ENCODE measurements at regions not wholly inside any gene's neighbourhood (a gene's known extent, or its start where the extent isn't known, plus 50 kb on each side); places are given as distances from the start of the nearest gene placed in this dataset.

DNA sequence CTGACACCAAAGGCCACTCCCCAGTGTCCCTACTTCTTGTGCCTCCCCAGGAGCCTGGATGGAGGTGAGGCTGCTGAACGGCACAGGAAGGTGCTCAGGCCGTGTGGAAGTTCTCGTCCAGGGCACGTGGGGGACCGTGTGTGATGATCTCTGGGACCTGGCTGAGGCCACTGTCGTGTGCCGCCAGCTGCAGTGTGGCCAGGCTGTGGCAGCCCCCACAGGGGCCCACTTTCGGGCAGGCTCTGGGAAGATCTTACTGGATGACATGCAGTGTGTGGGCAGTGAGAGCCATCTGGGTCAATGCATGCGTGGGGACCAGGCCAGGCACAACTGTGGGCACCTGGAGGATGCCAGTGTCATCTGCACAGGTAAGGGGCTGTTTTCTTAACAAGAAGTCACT lies 57.0 kb upstream of the C10orf120 start:
- POLR2A ChIA-PET = no interaction called here
- H3K9me3 ChIP-seq (ENCODE audit: low read length) = no peaks in the 10 kb centered on the region
- H3K27me3 Mint-ChIP-seq = peaks cover 5 to 12% of the 10 kb centered on the region in 2 donors
- no peaks in the 10 kb centered on the region for H3K36me3 Mint-ChIP-seq
- no peak overlapping the region for H3K27ac ChIP-seq (ENCODE audit: low read depth, low read length)
- H3K27ac Mint-ChIP-seq = no peak overlapping the region
- H3K27me3 ChIP-seq (ENCODE audit: insufficient read depth, low read length, poor library complexity, severe bottlenecking) = no peaks in the 10 kb centered on the region
- DNase-seq = no peak
- peaks cover 7 to 22% (median 15%) of the 10 kb centered on the region in 5 donors for H3K9me3 Mint-ChIP-seq
- no peaks in the 10 kb centered on the region for H3K4me1 Mint-ChIP-seq
- no peak overlapping the region for H3K4me3 ChIP-seq (ENCODE audit: low read length)
- no peaks in the 10 kb centered on the region for H3K36me3 ChIP-seq (ENCODE audit: insufficient read depth, low read length)
- CTCF ChIA-PET = no interaction called here
- no peak overlapping the region for H3K4me3 Mint-ChIP-seq
- no peaks in the 10 kb centered on the region for H3K4me1 ChIP-seq (ENCODE audit: insufficient read depth, low read length)

DNA sequence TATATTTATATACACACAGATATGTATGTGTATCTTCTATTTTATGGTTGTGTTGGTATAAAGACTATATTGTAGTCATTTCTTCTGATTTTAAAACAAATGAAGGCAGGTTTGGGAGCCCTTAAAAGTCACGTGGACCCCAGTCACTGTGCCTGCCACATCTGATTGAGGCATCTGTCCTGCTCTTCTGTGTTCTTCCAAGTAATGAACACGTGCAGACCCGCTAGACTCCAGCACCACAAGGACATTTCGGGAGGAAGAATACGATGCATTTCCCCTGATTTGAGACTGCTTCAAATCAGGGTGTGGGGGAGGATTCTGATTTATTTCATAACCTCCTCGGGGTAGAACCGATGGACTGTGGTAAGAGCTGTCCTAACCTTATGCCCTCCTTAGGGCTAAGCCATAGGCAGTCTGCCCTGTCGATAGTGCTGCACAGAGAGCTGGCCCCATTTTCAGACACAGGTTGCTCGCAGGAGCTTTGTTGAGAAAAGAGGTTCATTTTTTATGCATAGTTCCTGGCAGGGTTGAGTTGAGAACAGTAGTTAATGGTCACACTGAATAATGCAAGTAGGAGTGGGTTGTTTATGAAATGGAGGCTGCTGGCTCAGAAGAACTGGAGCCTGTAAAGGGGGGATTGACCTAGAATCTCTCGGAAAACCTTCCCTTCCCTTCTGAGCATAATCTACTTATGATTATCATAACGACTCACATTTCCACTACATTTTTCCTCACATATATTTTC lies 55.0 kb upstream of the C10orf120 start:
- Histone ChIP-seq H3K27ac (ENCODE audit: low read depth, low read length) (no peak overlapping the region), H3K9me3 (ENCODE audit: low read length) (no peaks in the 10 kb centered on the region), H3K27me3 (ENCODE audit: insufficient read depth, low read length, poor library complexity, severe bottlenecking) (no peaks in the 10 kb centered on the region), H3K36me3 (ENCODE audit: insufficient read depth, low read length) (no peaks in the 10 kb centered on the region), H3K4me3 (ENCODE audit: low read length) (no peak overlapping the region), H3K4me1 (ENCODE audit: insufficient read depth, low read length) (no peaks in the 10 kb centered on the region)
- ChIA-PET CTCF (no interaction called here), POLR2A (no interaction called here)
- Mint-ChIP-seq H3K27me3 (peaks cover 2 to 8% of the 10 kb centered on the region in 2 donors), H3K27ac (no peak overlapping the region), H3K36me3 (no peaks in the 10 kb centered on the region), H3K4me1 (no peaks in the 10 kb centered on the region), H3K4me3 (no peak overlapping the region), H3K9me3 (peaks cover 7 to 22% (median 14%) of the 10 kb centered on the region in 5 donors)
- no peak for DNase-seq

DNA sequence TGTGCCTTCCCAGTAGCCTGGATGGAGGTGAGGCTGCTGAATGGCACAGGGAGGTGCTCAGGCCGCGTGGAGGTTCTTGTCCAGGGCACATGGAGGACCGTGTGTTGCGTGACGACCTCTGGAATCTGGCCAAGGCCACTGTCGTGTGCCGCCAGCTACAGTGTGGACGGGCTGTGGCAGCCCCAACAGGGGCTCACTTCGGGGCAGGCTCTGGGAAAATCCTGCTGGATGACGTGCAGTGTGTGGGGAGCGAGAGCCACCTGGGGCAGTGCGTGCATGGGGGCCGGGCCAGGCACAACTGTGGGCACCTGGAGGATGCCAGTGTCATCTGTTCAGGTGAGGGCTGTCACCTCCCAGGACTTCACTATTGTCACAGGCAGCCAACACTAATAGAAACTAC lies 50.2 kb upstream of the C10orf120 start:
- Mint-ChIP-seq H3K4me1 (no peaks in the 10 kb centered on the region), H3K27me3 (peaks cover 2 to 20% of the 10 kb centered on the region in 2 donors), H3K9me3 (no peaks in the 10 kb centered on the region), H3K27ac (no peak overlapping the region), H3K4me3 (no peak overlapping the region), H3K36me3 (no peaks in the 10 kb centered on the region)
- POLR2A ChIA-PET = no interaction called here
- no peak for DNase-seq
- no peaks in the 10 kb centered on the region for H3K27me3 ChIP-seq (ENCODE audit: insufficient read depth, low read length, poor library complexity, severe bottlenecking)
- no peak overlapping the region for H3K27ac ChIP-seq (ENCODE audit: low read depth, low read length)
- no peak overlapping the region for H3K4me3 ChIP-seq (ENCODE audit: low read length)
- no peaks in the 10 kb centered on the region for H3K36me3 ChIP-seq (ENCODE audit: insufficient read depth, low read length)
- CTCF ChIA-PET = no interaction called here
- no peaks in the 10 kb centered on the region for H3K9me3 ChIP-seq (ENCODE audit: low read length)
- H3K4me1 ChIP-seq (ENCODE audit: insufficient read depth, low read length) = no peaks in the 10 kb centered on the region

Data from CD8-positive, alpha-beta memory T cell (primary cell).